Sigmoid colon (tissue), 4 donors: ENCODE measurements at regions not wholly inside any gene's neighbourhood (a gene's known extent, or its start where the extent isn't known, plus 50 kb on each side); places are given as distances from the start of the nearest gene placed in this dataset.

Experiments
- POLR2A ChIP-seq, 2 donors: fragments of 450-650 bp; IDR thresholded peaks; one replicate each; pipeline ENCODE4 v1.6.1; 2016; ENCODE audit warnings: antibody characterized with exemption in 2 of 2, mild to moderate bottlenecking in 2 of 2, moderate library complexity in 2 of 2
- POLR2AphosphoS5 ChIP-seq, 4 donors: sonication (generic); formaldehyde crosslinking; IDR thresholded peaks; one replicate each; pipeline ENCODE4 v1.6.1; 2017; ENCODE audit warnings: antibody characterized with exemption in 4 of 4

DNA sequence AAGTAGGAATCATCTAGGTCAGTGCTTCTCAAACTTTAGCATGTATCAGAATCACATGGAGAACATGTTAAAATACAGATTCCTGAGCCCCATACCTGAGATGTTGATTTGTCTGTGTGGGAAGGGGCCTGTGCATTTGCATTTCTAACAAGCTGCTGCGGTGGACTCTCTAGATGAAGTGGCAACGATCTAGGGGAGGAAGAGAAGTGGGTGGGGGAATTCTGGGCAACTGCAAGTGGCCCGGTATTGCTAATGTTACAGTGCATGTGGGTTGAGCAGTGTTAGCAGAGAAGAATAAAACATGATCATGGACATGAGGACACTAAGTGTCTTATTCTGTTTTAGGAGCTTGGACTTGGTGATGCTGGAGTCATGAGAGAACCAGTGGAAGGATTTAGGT lies 329.0 kb downstream of the OLFM4 start:
- TF ChIP-seq POLR2AphosphoS5 (IDR thresholded peaks at IDR 0.05) (no peak), POLR2A (IDR thresholded peaks at IDR 0.05) (no peak)
